Thoracic aorta (tissue), 2 donors: ENCODE measurements at regions not wholly inside any gene's neighbourhood (a gene's known extent, or its start where the extent isn't known, plus 50 kb on each side); places are given as distances from the start of the nearest gene placed in this dataset.
"Not testable (repeated sequence)": the region's sequence is repeated elsewhere in the genome, so short reads cannot be mapped to it uniquely, and the experiment has no call there.

ENCODE experiments used
- ATAC-seq: fragments of 150-250 bp; one replicate; pipeline ENCODE4 v1.8.0; 2017; ENCODE audit warnings: low read depth; ENCODE audit not compliant: insufficient number of reproducible peaks, low FRiP score
- DNase-seq: peaks from one replicate; pipeline ENCODE4 v3.0.0-alpha.2; 2020; ENCODE audit warnings: low spot score
- H3K27ac ChIP-seq, 2 donors: fragments of 200-600 bp; sonication (generic); 1 replicate in 1 of 2; 2 replicates in 1 of 2; pipeline ENCODE4 v1.5.1; 2016; ENCODE audit warnings: mild to moderate bottlenecking in 2 of 2, moderate library complexity in 2 of 2
- H3K27me3 ChIP-seq: fragments of 200-600 bp; sonication (generic); replicated peaks from 2 replicates; pipeline ENCODE4 v1.6.0; 2016; ENCODE audit warnings: mild to moderate bottlenecking; ENCODE audit not compliant: insufficient read depth
- H3K36me3 ChIP-seq: fragments of 200-600 bp; sonication (generic); one replicate; pipeline ENCODE4 v1.5.1; 2016
- H3K4me1 ChIP-seq, 2 donors: fragments of 200-600 bp; sonication (generic); 1 replicate in 1 of 2; 2 replicates in 1 of 2; pipeline versions ENCODE4 v1.5.1 to v1.6.0; 2016; ENCODE audit warnings: low read depth in 2 of 2, mild to moderate bottlenecking in 1 of 2; ENCODE audit not compliant: control insufficient read depth in 1 of 2
- H3K4me3 ChIP-seq: fragments of 200-600 bp; sonication (generic); 2 replicates; pipeline ENCODE4 v1.5.1; 2016; ENCODE audit warnings: mild to moderate bottlenecking
- H3K9me3 ChIP-seq: fragments of 200-600 bp; sonication (generic); 2 replicates; pipeline ENCODE4 v1.5.1; 2016
- CTCF ChIP-seq: fragments of 200-600 bp; sonication (generic); IDR thresholded peaks from one replicate; pipeline ENCODE4 v1.5.1; 2019; ENCODE audit warnings: antibody characterized with exemption

GRCh38 chr13:94795292-94795691, 82.9 kb upstream of the SOX21 start:
- Histone ChIP-seq H3K4me1 (no peaks in the 10 kb centered on the region), H3K4me3 (no peak overlapping the region), H3K27me3 (no peaks in the 10 kb centered on the region), H3K36me3 (no peaks in the 10 kb centered on the region), H3K9me3 (no peaks in the 10 kb centered on the region), H3K27ac (no peak overlapping the region)
- no peak for ATAC-seq
- DNase-seq, result no peak
- TF ChIP-seq CTCF, result no peak

DNA sequence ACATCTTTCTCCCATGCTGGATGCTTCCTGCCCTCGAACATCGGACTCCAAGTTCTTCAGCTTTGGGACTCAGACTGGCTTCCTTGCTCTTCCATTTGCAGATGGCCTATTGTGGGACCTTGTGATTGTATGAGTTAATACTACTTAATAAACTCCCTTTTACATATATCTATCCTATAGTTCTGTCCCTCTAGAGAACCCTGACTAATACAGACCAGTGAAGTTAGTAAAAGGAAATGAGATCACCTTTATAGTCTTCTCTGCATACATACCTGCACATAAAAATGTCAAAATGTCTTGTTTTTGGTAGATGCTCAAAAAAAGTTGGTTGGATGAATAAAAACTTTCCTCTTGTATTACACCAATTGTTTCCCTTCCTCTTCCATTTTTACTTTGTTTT, 73.9 kb upstream of the SOX21 start:
- DNase-seq, H3K4me3 ChIP-seq, H3K9me3 ChIP-seq, ATAC-seq, H3K4me1 ChIP-seq, H3K27ac ChIP-seq, H3K27me3 ChIP-seq, H3K36me3 ChIP-seq: not testable (repeated sequence)

DNA sequence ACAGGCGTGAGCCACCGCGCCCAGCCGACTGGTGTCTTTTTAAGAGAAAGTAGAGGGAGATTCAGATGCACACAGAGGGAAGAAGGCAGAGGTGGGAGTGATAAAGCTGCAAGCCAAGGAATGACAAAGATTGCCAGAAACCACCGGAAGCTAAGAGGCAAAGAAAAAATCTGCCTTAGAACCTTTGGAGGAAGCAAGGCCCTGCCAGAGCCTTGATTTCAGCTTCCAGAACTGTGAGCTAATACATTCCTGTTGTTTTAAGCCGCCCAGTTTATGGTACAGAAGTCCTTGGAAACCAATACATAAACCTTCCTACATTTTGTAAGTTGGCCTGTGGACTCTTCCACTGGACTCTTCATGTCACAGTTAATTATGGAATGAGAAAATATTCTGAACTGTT, 71.7 kb upstream of the SOX21 start:
- no peak for TF ChIP-seq CTCF
- Histone ChIP-seq H3K4me1 (no peaks in the 10 kb centered on the region), H3K27ac (no peak overlapping the region), H3K36me3 (no peaks in the 10 kb centered on the region), H3K27me3 (no peaks in the 10 kb centered on the region), H3K9me3 (no peaks in the 10 kb centered on the region), H3K4me3 (no peak overlapping the region)
- no peak for DNase-seq
- no peak for ATAC-seq

DNA sequence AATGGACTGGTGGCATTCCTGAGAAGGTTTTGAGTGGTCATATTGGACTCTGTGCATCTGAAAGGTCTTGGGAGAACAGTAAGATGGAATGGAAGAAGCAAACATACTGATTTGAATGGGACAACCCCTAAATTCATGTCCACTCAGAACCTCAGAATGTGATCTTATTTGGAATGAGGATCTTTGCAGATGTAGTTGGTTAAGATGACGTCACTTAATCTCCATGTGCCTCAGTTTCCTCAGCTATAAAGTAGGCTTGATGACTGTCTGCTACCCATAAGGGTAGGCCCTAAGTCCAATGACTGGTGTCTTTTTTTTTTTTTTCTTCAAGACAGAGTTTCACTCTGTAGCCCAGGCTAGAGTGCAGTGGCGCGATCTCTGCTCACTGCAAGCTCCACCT, 71.1 kb upstream of the SOX21 start:
- no peak for TF ChIP-seq CTCF
- DNase-seq (no peak), ATAC-seq (no peak)
- Histone ChIP-seq H3K4me3 (no peak overlapping the region), H3K27me3 (no peaks in the 10 kb centered on the region), H3K27ac (no peak overlapping the region), H3K9me3 (no peaks in the 10 kb centered on the region), H3K4me1 (no peaks in the 10 kb centered on the region), H3K36me3 (no peaks in the 10 kb centered on the region)

- Histone ChIP-seq H3K9me3 (no peaks in the 10 kb centered on the region), H3K27me3 (no peaks in the 10 kb centered on the region), H3K27ac (no peak overlapping the region), H3K36me3 (no peaks in the 10 kb centered on the region), H3K4me1 (no peaks in the 10 kb centered on the region), H3K4me3 (no peak overlapping the region)
- DNase-seq (no peak), ATAC-seq (no peak)
- TF ChIP-seq CTCF, result no peak
These were observed 68.1 kb upstream of the SOX21 start for GRCh38 chr13:94780421-94780820.

DNA sequence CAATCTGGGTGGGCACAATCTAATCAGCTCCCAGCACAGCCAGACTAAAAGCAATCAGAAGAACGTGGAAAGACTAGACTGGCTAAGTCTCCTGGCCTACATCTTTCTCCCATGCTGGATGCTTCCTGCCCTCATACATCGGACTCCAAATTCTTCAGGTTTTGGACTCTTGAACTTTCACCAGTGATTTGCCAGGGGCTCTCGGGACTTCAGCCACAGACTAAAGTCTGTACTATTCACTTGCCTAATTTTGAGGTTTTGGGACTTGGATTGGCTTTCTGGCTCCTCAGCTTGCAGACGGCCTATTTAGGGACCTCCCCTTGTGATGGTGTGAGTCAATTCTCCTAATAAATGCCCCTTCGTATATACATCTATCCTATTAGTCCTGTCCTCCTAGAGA, 66.6 kb upstream of the SOX21 start:
- no peak for DNase-seq
- TF ChIP-seq CTCF, result no peak
- H3K4me1 ChIP-seq, result no peaks in the 10 kb centered on the region
- H3K27ac ChIP-seq, result no peak overlapping the region
- no peaks in the 10 kb centered on the region for H3K36me3 ChIP-seq
- H3K4me3 ChIP-seq, result no peak overlapping the region
- no peak for ATAC-seq
- no peaks in the 10 kb centered on the region for H3K27me3 ChIP-seq
- no peaks in the 10 kb centered on the region for H3K9me3 ChIP-seq
